ENCODE measurements at regions not wholly inside any gene's neighbourhood (a gene's known extent, or its start where the extent isn't known, plus 50 kb on each side); places are given as distances from the start of the nearest gene placed in this dataset.

DNA sequence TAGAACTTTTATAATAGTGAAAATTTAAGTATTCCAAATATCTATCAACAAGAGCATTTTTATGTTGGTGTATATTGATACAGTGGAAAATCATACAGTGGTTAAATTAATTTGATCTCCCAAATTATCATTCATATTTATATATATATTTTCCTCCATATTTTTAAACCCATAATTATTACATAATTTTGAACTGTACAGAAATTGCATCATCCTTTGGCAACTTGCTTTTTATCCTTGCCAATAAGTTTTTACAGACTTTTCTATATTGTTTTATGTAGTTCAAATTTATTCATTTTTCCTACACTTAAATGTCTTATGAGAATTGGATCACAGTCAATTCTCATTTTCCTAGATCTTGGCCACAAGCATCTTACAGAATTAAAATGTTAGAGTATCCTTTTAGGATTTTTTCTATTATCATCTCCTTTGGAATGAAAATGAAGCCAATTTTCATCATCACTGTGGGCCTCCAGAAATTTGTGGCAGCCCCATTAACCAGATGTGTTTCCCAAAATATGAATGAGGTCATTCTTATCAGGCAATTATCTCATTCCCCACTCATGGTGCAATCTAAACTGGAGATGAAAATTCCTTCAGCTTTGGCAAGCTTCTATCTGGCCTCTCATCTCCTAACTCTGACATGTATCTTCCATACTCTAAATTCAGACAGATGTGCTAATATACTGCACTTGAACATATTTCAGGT lies 94.2 kb upstream of the DLGAP1 start:
- no peak for ATAC-seq
- H3K27me3 ChIP-seq = no peaks in the 10 kb centered on the region
- TF ChIP-seq POLR2A (IDR thresholded peaks at IDR 0.05) = no peak
- TF ChIP-seq, protein P1, sequence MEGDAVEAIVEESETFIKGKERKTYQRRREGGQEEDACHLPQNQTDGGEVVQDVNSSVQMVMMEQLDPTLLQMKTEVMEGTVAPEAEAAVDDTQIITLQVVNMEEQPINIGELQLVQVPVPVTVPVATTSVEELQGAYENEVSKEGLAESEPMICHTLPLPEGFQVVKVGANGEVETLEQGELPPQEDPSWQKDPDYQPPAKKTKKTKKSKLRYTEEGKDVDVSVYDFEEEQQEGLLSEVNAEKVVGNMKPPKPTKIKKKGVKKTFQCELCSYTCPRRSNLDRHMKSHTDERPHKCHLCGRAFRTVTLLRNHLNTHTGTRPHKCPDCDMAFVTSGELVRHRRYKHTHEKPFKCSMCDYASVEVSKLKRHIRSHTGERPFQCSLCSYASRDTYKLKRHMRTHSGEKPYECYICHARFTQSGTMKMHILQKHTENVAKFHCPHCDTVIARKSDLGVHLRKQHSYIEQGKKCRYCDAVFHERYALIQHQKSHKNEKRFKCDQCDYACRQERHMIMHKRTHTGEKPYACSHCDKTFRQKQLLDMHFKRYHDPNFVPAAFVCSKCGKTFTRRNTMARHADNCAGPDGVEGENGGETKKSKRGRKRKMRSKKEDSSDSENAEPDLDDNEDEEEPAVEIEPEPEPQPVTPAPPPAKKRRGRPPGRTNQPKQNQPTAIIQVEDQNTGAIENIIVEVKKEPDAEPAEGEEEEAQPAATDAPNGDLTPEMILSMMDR (IDR thresholded peaks at IDR 0.05) = no peak
- intact Hi-C loops (cut with DNase I) = no loop called here
- no peak overlapping the region for H3K4me3 ChIP-seq
- no peaks in the 10 kb centered on the region for H3K4me1 ChIP-seq
- peak overlapping the region in 1 of 12 donors; percentile 3 for H3K27ac ChIP-seq
- no peaks in the 10 kb centered on the region for H3K9me3 ChIP-seq
- H3K36me3 ChIP-seq = no peaks in the 10 kb centered on the region
- DNase-seq = no peak

DNA sequence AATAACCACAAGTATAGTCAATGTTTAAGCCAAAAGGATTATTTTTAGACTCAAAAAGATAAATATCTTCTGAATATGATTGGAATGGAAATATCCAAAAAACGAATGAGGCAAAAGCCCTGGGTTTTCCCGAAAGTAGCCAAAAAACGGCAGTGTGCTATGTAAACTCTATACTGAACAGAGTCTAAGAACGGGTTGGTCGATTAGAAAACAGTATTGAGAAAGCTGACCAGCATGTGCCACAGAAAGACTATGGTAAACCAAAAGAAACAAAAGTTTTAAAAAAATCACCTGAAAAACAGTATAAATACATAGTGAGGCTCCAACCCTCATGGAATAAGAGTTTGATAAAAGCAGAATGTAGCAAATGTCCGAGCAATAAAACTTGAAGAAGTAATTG lies 92.0 kb upstream of the DLGAP1 start:
- intact Hi-C loops (cut with DNase I) = no loop called here
- 77 to 83% (median 77%) methylated on average over 6 of the region's 6 CpGs for WGBS, 4 donors
- no peak overlapping the region for H3K4me3 ChIP-seq
- DNase-seq = no peak
- no peak overlapping the region for H3K27ac ChIP-seq
- no peaks in the 10 kb centered on the region for H3K27me3 ChIP-seq
- TF ChIP-seq, protein P1 (IDR thresholded peaks at IDR 0.05) = no peak
- no peak for TF ChIP-seq POLR2A (IDR thresholded peaks at IDR 0.05)
- H3K9me3 ChIP-seq = no peaks in the 10 kb centered on the region
- no peak for ATAC-seq
- H3K36me3 ChIP-seq = no peaks in the 10 kb centered on the region
- H3K4me1 ChIP-seq = no peaks in the 10 kb centered on the region

DNA sequence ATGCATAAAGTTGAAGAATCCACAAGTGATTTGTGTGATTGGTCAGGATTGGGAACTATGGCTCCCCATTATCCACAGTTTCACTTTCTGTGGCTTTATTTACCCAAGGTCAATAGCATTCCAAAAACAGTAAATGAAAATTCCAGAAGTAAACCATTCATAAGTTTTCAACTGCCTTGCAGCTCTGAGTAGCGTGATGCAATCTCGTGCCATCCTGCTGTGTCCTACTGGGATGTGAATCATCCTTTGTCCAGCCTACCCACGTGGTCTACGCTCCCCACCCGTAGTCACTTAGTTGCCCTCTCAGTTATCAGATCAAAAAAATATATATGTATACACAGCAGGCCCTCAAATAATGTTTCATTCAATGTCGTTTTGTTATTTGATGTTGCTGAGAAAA lies 89.0 kb upstream of the DLGAP1 start:
- no peak for DNase-seq
- 71 to 79% (median 78%) methylated on average over 6 of the region's 6 CpGs for whole genome bisulfite sequencing, 4 donors
- H3K36me3 ChIP-seq = no peaks in the 10 kb centered on the region
- H3K4me1 ChIP-seq = no peaks in the 10 kb centered on the region
- H3K27me3 ChIP-seq = no peaks in the 10 kb centered on the region
- H3K27ac ChIP-seq = no peak overlapping the region
- no peak overlapping the region for H3K4me3 ChIP-seq
- TF ChIP-seq, protein P1 (IDR thresholded peaks at IDR 0.05) = no peak
- TF ChIP-seq POLR2A (IDR thresholded peaks at IDR 0.05) = no peak
- no peak for ATAC-seq
- H3K9me3 ChIP-seq = peaks cover 0 to 10% (median 4%) of the 10 kb centered on the region in 12 donors
- intact Hi-C loops (cut with DNase I) = no loop called here

DNA sequence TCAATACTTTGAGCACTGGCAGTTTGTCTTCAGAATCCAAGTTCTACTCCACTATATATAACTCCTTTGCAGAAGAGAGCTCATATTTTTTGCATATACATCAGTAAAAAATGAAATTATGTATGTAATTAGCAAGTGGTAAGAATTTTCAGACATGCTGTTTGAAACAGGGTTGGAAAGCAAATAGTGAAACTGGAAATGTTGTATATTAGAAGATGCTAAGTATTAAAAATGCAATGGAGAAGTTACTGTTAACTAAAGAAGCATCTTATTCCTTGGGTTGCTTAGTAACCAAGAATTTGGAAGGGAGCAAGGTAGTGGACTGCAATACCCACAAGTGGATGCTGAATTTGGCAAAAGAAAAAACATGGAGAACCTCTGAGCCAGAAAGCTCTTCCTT lies 88.6 kb upstream of the DLGAP1 start:
- TF ChIP-seq, protein P1 (IDR thresholded peaks at IDR 0.05) = no peak
- no peak for TF ChIP-seq POLR2A (IDR thresholded peaks at IDR 0.05)
- intact Hi-C loops (cut with DNase I) = no loop called here
- H3K4me3 ChIP-seq = no peak overlapping the region
- no peaks in the 10 kb centered on the region for H3K4me1 ChIP-seq
- no peaks in the 10 kb centered on the region for H3K36me3 ChIP-seq
- H3K9me3 ChIP-seq = peaks cover 0 to 14% (median 7%) of the 10 kb centered on the region in 12 donors
- no peaks in the 10 kb centered on the region for H3K27me3 ChIP-seq
- no peak for DNase-seq
- ATAC-seq = no peak
- no peak overlapping the region for H3K27ac ChIP-seq
